Neural cell (in vitro differentiated cells): ENCODE measurements at regions not wholly inside any gene's neighbourhood (a gene's known extent, or its start where the extent isn't known, plus 50 kb on each side); places are given as distances from the start of the nearest gene placed in this dataset.

Source experiments
- MXI1 ChIP-seq: fragments of 450-650 bp; conservative IDR thresholded peaks from 2 replicates; pipeline ENCODE4 v1.6.1; 2014; ENCODE audit warnings: antibody characterized with exemption, mild to moderate bottlenecking; ENCODE audit not compliant: poor library complexity, severe bottlenecking
- POLR2AphosphoS5 ChIP-seq: IDR thresholded peaks from 2 replicates; pipeline ENCODE4 v1.6.1; 2012
- SMC3 ChIP-seq: fragments of 450-650 bp; conservative IDR thresholded peaks from 2 replicates; pipeline ENCODE4 v1.6.1; 2014; ENCODE audit warnings: antibody characterized with exemption, mild to moderate bottlenecking, moderate library complexity; ENCODE audit not compliant: poor library complexity
- TF ChIP-seq, protein P1 (sequence below): fragments of 450-650 bp; IDR thresholded peaks from 2 replicates; pipeline ENCODE4 v1.5.1; 2014; ENCODE audit warnings: antibody characterized with exemption, mild to moderate bottlenecking, moderate library complexity; ENCODE audit not compliant: poor library complexity, severe bottlenecking

DNA sequence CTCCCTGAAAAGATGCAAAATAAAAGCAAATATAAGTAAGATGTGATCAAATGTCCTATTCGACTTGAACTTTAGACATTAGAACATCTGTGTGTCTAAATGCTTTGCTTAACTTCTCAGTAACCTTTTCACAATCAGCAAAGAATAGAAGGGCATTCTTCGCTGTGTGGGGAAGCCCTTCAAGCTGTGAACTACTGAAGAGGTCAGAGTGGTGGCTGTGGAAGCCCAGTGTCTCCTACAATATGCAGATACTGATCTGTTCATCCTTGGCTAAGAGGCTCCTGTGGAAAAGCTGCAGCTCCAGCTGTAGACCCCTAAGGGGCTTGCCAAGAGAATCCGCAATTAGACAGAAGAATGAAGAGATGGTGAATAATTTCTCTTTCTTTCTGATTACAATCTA lies 400.3 kb upstream of the SASH1 start:
- TF ChIP-seq, protein P1, sequence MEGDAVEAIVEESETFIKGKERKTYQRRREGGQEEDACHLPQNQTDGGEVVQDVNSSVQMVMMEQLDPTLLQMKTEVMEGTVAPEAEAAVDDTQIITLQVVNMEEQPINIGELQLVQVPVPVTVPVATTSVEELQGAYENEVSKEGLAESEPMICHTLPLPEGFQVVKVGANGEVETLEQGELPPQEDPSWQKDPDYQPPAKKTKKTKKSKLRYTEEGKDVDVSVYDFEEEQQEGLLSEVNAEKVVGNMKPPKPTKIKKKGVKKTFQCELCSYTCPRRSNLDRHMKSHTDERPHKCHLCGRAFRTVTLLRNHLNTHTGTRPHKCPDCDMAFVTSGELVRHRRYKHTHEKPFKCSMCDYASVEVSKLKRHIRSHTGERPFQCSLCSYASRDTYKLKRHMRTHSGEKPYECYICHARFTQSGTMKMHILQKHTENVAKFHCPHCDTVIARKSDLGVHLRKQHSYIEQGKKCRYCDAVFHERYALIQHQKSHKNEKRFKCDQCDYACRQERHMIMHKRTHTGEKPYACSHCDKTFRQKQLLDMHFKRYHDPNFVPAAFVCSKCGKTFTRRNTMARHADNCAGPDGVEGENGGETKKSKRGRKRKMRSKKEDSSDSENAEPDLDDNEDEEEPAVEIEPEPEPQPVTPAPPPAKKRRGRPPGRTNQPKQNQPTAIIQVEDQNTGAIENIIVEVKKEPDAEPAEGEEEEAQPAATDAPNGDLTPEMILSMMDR: no peak
- TF ChIP-seq POLR2AphosphoS5: no peak
- TF ChIP-seq MXI1: no peak
- TF ChIP-seq SMC3: no peak
